ENCODE measurements at regions not wholly inside any gene's neighbourhood (a gene's known extent, or its start where the extent isn't known, plus 50 kb on each side); places are given as distances from the start of the nearest gene placed in this dataset.

- TF ChIP-seq CTCF (IDR thresholded peaks at IDR 0.05; ENCODE audit: extremely low read depth in 1 of 2, insufficient read depth in 1 of 2, low read depth in 1 of 2, low read length in 2 of 2) (no peak), POLR2A (IDR thresholded peaks at IDR 0.05; ENCODE audit: low read depth, low read length) (no peak), POLR2AphosphoS5 (IDR thresholded peaks at IDR 0.05; ENCODE audit: insufficient read depth, low read depth, low read length) (no peak), EZH2 (IDR thresholded peaks at IDR 0.05; ENCODE audit: borderline replicate concordance, low read depth, low read length, severe bottlenecking) (no peak), MYC (IDR thresholded peaks at IDR 0.05; ENCODE audit: low read depth, low read length) (no peak), JUN (IDR thresholded peaks at IDR 0.05; ENCODE audit: borderline replicate concordance, insufficient read depth, insufficient read length, low read depth) (no peak), FOS (IDR thresholded peaks at IDR 0.05; ENCODE audit: borderline replicate concordance, insufficient read depth, low read length) (no peak)
- TF ChIP-seq, protein P1, sequence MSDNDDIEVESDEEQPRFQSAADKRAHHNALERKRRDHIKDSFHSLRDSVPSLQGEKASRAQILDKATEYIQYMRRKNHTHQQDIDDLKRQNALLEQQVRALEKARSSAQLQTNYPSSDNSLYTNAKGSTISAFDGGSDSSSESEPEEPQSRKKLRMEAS (IDR thresholded peaks at IDR 0.05; ENCODE audit: insufficient read depth, insufficient read length) = no peak
These were observed 469.3 kb upstream of the ZNF804A start for GRCh38 chr2:184129073-184129472.

Data from endothelial cell of umbilical vein (primary cell).